Transverse colon (tissue), 4 donors: ENCODE measurements at regions not wholly inside any gene's neighbourhood (a gene's known extent, or its start where the extent isn't known, plus 50 kb on each side); places are given as distances from the start of the nearest gene placed in this dataset.

Experiments used
- DNase-seq: peaks from one replicate; pipeline ENCODE4 v3.0.0-alpha.2; 2019
- H3K27ac ChIP-seq, 4 donors: fragments of 200-600 bp; sonication (generic); 2 replicates each; pipeline ENCODE4 v1.5.1; 2016 to 2018; ENCODE audit warnings: inconsistent platforms in 4 of 4
- H3K27me3 ChIP-seq: fragments of 200-600 bp; sonication (generic); 2 replicates; pipeline ENCODE4 v1.5.1; 2017; ENCODE audit warnings: inconsistent platforms
- H3K36me3 ChIP-seq, 4 donors: fragments of 200-600 bp; sonication (generic); 2 replicates each; pipeline ENCODE4 v1.5.1; 2017 to 2019; ENCODE audit warnings: inconsistent platforms in 4 of 4
- H3K4me1 ChIP-seq, 4 donors: fragments of 200-600 bp; sonication (generic); 2 replicates each; pipeline ENCODE4 v1.5.1; 2017 to 2020; ENCODE audit warnings: inconsistent platforms in 4 of 4
- H3K4me3 ChIP-seq, 4 donors: fragments of 200-600 bp; sonication (generic); 1 replicate in 1 of 4; 2 replicates in 3 of 4; pipeline versions ENCODE4 v1.5.1 to v1.6.1; 2017 to 2019; ENCODE audit warnings: inconsistent platforms in 4 of 4
- H3K9me3 ChIP-seq, 2 donors: fragments of 200-600 bp; sonication (generic); 2 replicates each; pipeline ENCODE4 v1.5.1; 2017 to 2019; ENCODE audit warnings: inconsistent platforms in 2 of 2
- CTCF ChIP-seq, 5 experiments: fragments of 200-600 bp in 3 of 5; fragments of 450-650 bp in 2 of 5; sonication (generic) in 3 of 5; IDR thresholded peaks; 1 replicate in 2 of 5; 2 replicates in 3 of 5; pipeline ENCODE4 v1.5.1; 2016 to 2017; ENCODE audit warnings: antibody characterized with exemption in 5 of 5, inconsistent platforms in 3 of 5, mild to moderate bottlenecking in 2 of 5, moderate library complexity in 1 of 5
- EP300 ChIP-seq: sonication (generic); formaldehyde crosslinking; IDR thresholded peaks from one replicate; pipeline ENCODE4 v1.6.1; 2017; ENCODE audit warnings: antibody characterized with exemption, low read depth
- POLR2A ChIP-seq: fragments of 450-650 bp; IDR thresholded peaks from one replicate; pipeline ENCODE4 v1.6.1; 2016; ENCODE audit warnings: antibody characterized with exemption, mild to moderate bottlenecking, moderate library complexity
- POLR2AphosphoS5 ChIP-seq, 3 donors: sonication (generic); formaldehyde crosslinking; IDR thresholded peaks; one replicate each; pipeline ENCODE4 v1.6.1; 2016; ENCODE audit warnings: antibody characterized with exemption in 3 of 3
- WGBS, 2 donors: methylation state at CpG; one replicate each; pipeline ENCODE4 v1.1.5; 2018; ENCODE audit warnings: low coverage in 1 of 2; 5-methylcytosine and 5-hydroxymethylcytosine counted together
- in situ Hi-C, 4 donors: fragments of 200-750 bp; cut with MboI; loops; one replicate each; pipeline versions ENCODE4 v1.15.0 to v1.15.1; 2017; ENCODE audit warnings: low sequenced_read_pairs in 3 of 4, low pct_ligation_motif_present in 1 of 4, low pct_unique_long_range_greater_than_20kb in 1 of 4
- intact Hi-C: fragments of 100-400 bp; cut with DNase I; formaldehyde crosslinking; loops from one replicate; pipeline ENCODE4 v1.15.1; 2023; ENCODE audit warnings: low total_unique reads

- Histone ChIP-seq H3K9me3 (no peaks in the 10 kb centered on the region), H3K4me3 (no peak overlapping the region), H3K27ac (no peak overlapping the region), H3K36me3 (no peaks in the 10 kb centered on the region), H3K27me3 (no peaks in the 10 kb centered on the region), H3K4me1 (no peaks in the 10 kb centered on the region)
- intact Hi-C loops (no loop called here), in situ Hi-C loops (no loop called here)
- TF ChIP-seq EP300, result no peak
- no peak for TF ChIP-seq POLR2AphosphoS5 (IDR thresholded peaks at IDR 0.05)
- no peak for TF ChIP-seq CTCF (IDR thresholded peaks at IDR 0.05)
- TF ChIP-seq POLR2A, result no peak
- 80 to 95% methylated on average over 6 to 23 of the region's 23 CpGs for WGBS, 2 donors
- DNase-seq, result no peak
Observed at GRCh38 chr4:8746523-8747466, 124.8 kb downstream of the HMX1 start.

DNA sequence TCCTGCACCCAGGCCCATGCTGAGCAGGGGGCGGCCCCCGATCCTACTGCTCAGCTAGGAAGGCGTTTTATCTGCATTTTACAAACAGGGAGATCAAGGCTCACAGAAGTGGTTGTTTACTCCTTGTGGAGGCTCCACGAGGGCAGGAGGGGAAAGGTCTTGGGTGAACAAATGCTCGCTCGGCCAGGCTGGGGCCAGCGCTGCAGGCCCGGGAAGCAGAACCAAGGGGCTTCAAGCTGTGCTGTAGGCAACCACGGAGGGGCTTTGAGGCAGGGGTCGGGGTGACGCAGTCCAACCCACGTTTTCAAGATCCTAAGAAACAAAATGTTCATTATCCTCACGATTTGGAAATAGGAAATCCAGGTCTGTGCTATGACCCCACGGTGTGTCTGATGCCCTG, 125.8 kb downstream of the HMX1 start:
- no peak for DNase-seq
- no peak overlapping the region for H3K27ac ChIP-seq
- in situ Hi-C loops, result no loop called here
- intact Hi-C loops, result no loop called here
- H3K4me1 ChIP-seq, result no peaks in the 10 kb centered on the region
- TF ChIP-seq EP300 (no peak), POLR2A (no peak), POLR2AphosphoS5 (IDR thresholded peaks at IDR 0.05) (no peak), CTCF (IDR thresholded peaks at IDR 0.05) (no peak)
- no peaks in the 10 kb centered on the region for H3K27me3 ChIP-seq
- H3K4me3 ChIP-seq, result no peak overlapping the region
- WGBS, 2 donors, result 67 to 72% methylated on average over 3 to 14 of the region's 14 CpGs
- H3K9me3 ChIP-seq, result no peaks in the 10 kb centered on the region
- no peaks in the 10 kb centered on the region for H3K36me3 ChIP-seq

DNA sequence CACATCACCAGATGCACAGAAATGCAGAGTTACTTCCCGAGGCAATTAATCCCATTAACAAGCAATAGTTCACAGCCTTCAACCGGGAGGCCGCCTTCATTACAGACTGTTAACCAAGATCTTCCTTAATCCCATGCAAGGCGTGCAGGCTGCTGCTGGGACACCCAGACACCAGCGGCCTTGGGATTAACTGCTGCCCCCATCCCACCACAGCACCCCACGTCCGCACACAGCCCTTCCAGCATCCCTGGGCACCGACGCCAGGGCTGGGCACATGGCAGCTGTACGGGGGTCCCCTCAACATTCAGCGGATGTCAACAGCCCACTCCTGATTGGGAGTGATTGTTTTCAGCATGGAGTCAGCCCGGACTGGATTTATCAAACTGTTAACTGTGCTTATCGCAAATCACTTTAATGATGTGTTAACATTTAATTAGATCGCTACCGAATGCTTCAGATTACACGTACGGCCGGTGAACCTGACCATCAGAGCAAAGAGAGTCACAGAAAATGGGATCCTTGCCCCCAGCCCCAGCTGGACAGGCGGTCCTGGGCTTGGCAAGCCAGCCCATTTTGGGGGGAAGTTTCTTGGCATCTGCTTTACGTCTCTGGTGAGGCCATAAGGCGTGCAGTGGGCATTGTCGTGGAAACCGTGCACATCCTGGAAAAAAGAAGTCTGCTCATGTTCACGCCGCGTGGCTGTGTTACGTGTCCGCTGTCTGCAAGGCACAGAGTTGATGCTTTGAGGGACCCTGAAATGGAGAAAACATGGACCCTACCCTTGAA, 126.4 kb downstream of the HMX1 start:
- 74 to 94% methylated on average over 7 to 28 of the region's 28 CpGs for WGBS, 2 donors
- no peaks in the 10 kb centered on the region for H3K4me1 ChIP-seq
- in situ Hi-C loops, result no loop called here

More for the DNA sequence above, 126.4 kb downstream of the HMX1 start:
- H3K36me3 ChIP-seq, result no peaks in the 10 kb centered on the region
- DNase-seq, result no peak
- TF ChIP-seq EP300, result no peak
- TF ChIP-seq CTCF (IDR thresholded peaks at IDR 0.05), result no peak
- TF ChIP-seq POLR2AphosphoS5 (IDR thresholded peaks at IDR 0.05), result no peak
- no peak for TF ChIP-seq POLR2A
- no peaks in the 10 kb centered on the region for H3K27me3 ChIP-seq
- no peak overlapping the region for H3K27ac ChIP-seq
- intact Hi-C loops, result no loop called here
- H3K9me3 ChIP-seq, result no peaks in the 10 kb centered on the region
- H3K4me3 ChIP-seq, result no peak overlapping the region
